H9 (cell line): ENCODE measurements at regions not wholly inside any gene's neighbourhood (a gene's known extent, or its start where the extent isn't known, plus 50 kb on each side); places are given as distances from the start of the nearest gene placed in this dataset.

Source experiments
- DNase-seq: peaks from one replicate; pipeline ENCODE4 v3.0.0-alpha.2; 2017
- H2AFZ ChIP-seq: one replicate; pipeline ENCODE4 v1.6.1; 2013; ENCODE audit warnings: mild to moderate bottlenecking, low read length, control low read depth, moderate library complexity
- H2AK5ac ChIP-seq: 2 replicates; pipeline ENCODE4 v1.6.1; 2013; ENCODE audit warnings: low read length, control low read depth, mixed read lengths; ENCODE audit not compliant: insufficient read length
- H2BK120ac ChIP-seq: one replicate; pipeline ENCODE4 v1.6.1; 2013; ENCODE audit warnings: low read depth, mild to moderate bottlenecking, low read length, control low read depth, inconsistent platforms; ENCODE audit not compliant: poor library complexity, severe bottlenecking
- H2BK12ac ChIP-seq: 2 replicates; pipeline ENCODE4 v1.6.1; 2013; ENCODE audit warnings: low read length, control low read depth, mixed read lengths, low read depth; ENCODE audit not compliant: insufficient read length
- H2BK15ac ChIP-seq: 2 replicates; pipeline ENCODE4 v1.6.1; 2013; ENCODE audit warnings: low read depth, low read length, control low read depth
- H2BK20ac ChIP-seq: one replicate; pipeline ENCODE4 v1.6.1; 2013; ENCODE audit warnings: low read depth, mild to moderate bottlenecking, low read length, control low read depth, inconsistent platforms; ENCODE audit not compliant: poor library complexity, severe bottlenecking
- H2BK5ac ChIP-seq: 2 replicates; pipeline ENCODE4 v1.6.1; 2013; ENCODE audit warnings: low read length, control low read depth, mixed read lengths; ENCODE audit not compliant: insufficient read length
- H3K14ac ChIP-seq: 2 replicates; pipeline ENCODE4 v1.6.1; 2013; ENCODE audit warnings: low read length, control low read depth; ENCODE audit not compliant: insufficient read depth
- H3K18ac ChIP-seq: 2 replicates; pipeline ENCODE4 v1.6.1; 2013; ENCODE audit warnings: low read depth, mild to moderate bottlenecking, mixed read lengths, low read length, control low read depth; ENCODE audit not compliant: insufficient read length
- H3K23ac ChIP-seq: 2 replicates; pipeline ENCODE4 v1.6.1; 2013; ENCODE audit warnings: low read length, control low read depth, mixed read lengths, low read depth; ENCODE audit not compliant: insufficient read length
- H3K23me2 ChIP-seq: 2 replicates; pipeline ENCODE4 v1.6.1; 2013; ENCODE audit warnings: low read depth, mild to moderate bottlenecking, mixed read lengths, low read length, control low read depth; ENCODE audit not compliant: insufficient read length, poor library complexity, severe bottlenecking
- H3K27ac ChIP-seq: 2 replicates; pipeline ENCODE4 v1.5.1; 2013; ENCODE audit warnings: low read length, control low read depth, mixed read lengths, low read depth; ENCODE audit not compliant: insufficient read length
- H3K27me3 ChIP-seq: 2 replicates; pipeline ENCODE4 v1.6.1; 2013; ENCODE audit warnings: low read length, control low read depth, inconsistent platforms; ENCODE audit not compliant: insufficient read depth
- H3K4ac ChIP-seq: 2 replicates; pipeline ENCODE4 v1.6.1; 2013; ENCODE audit warnings: low read depth, mild to moderate bottlenecking, control low read depth, inconsistent platforms, low read length, moderate library complexity
- H3K4me1 ChIP-seq: 2 replicates; pipeline ENCODE4 v1.6.1; 2013; ENCODE audit warnings: low read length, control low read depth, inconsistent platforms; ENCODE audit not compliant: insufficient read depth
- H3K4me2 ChIP-seq: 2 replicates; pipeline ENCODE4 v1.6.1; 2013; ENCODE audit warnings: low read length, control low read depth, mixed read lengths; ENCODE audit not compliant: insufficient read length, insufficient read depth
- H3K56ac ChIP-seq: 2 replicates; pipeline ENCODE4 v1.6.1; 2013; ENCODE audit warnings: low read depth, mild to moderate bottlenecking, mixed read lengths, low read length, control low read depth; ENCODE audit not compliant: insufficient read length
- H3K79me1 ChIP-seq: 2 replicates; pipeline ENCODE4 v1.6.1; 2013; ENCODE audit warnings: low read depth, mild to moderate bottlenecking, moderate library complexity, low read length, control low read depth, inconsistent platforms; ENCODE audit not compliant: insufficient read depth, poor library complexity, severe bottlenecking
- H3K79me2 ChIP-seq: 2 replicates; pipeline ENCODE4 v1.6.1; 2013; ENCODE audit warnings: low read length, control low read depth, inconsistent platforms; ENCODE audit not compliant: insufficient read depth
- H3K9ac ChIP-seq: 2 replicates; pipeline ENCODE4 v1.6.1; 2013; ENCODE audit warnings: low read length, control low read depth, mixed read lengths; ENCODE audit not compliant: insufficient read length; ENCODE audit errors: extremely low read depth
- H3K9me3 ChIP-seq: one replicate; pipeline ENCODE4 v1.6.1; 2013; ENCODE audit warnings: low read depth, low read length, inconsistent platforms; ENCODE audit not compliant: control insufficient read depth
- H3T11ph ChIP-seq: one replicate; pipeline ENCODE4 v1.6.1; 2013; ENCODE audit warnings: mild to moderate bottlenecking, low read length, control low read depth, inconsistent platforms
- H4K20me1 ChIP-seq: one replicate; pipeline ENCODE4 v1.6.1; 2013; ENCODE audit not compliant: control insufficient read depth, insufficient read length, insufficient read depth
- H4K5ac ChIP-seq: 2 replicates; pipeline ENCODE4 v1.6.1; 2013; ENCODE audit warnings: low read depth, mild to moderate bottlenecking, mixed read lengths, low read length, control low read depth; ENCODE audit not compliant: insufficient read length
- H4K8ac ChIP-seq: replicated peaks from 2 replicates; pipeline ENCODE4 v1.6.1; 2013; ENCODE audit warnings: low read length, control low read depth, mixed read lengths, low read depth; ENCODE audit not compliant: insufficient read length
- H4K91ac ChIP-seq: 2 replicates; pipeline ENCODE4 v1.6.1; 2013; ENCODE audit warnings: low read depth, mild to moderate bottlenecking, moderate library complexity, mixed read lengths, low read length, control low read depth; ENCODE audit not compliant: insufficient read length
- H3K27ac Mint-ChIP-seq, 3 experiments: 2 replicates in 2 of 3; 3 replicates in 1 of 3; pipeline ENCODE4 v1.8.0; 2020 to 2021; ENCODE audit warnings: mixed read lengths in 3 of 3, mild to moderate bottlenecking in 1 of 3, moderate library complexity in 1 of 3
- H3K27me3 Mint-ChIP-seq: 2 replicates; pipeline ENCODE4 v1.8.0; 2021; ENCODE audit warnings: low read depth, mild to moderate bottlenecking, moderate library complexity, mixed read lengths
- H3K36me3 Mint-ChIP-seq, 3 experiments: 2 replicates in 2 of 3; 3 replicates in 1 of 3; pipeline ENCODE4 v1.8.0; 2020 to 2021; ENCODE audit warnings: low read depth in 3 of 3, mixed read lengths in 3 of 3; ENCODE audit not compliant: insufficient read depth in 1 of 3
- H3K4me1 Mint-ChIP-seq, 2 experiments: 2 replicates each; pipeline ENCODE4 v1.8.0; 2020; ENCODE audit warnings: mixed read lengths in 2 of 2
- H3K4me3 Mint-ChIP-seq, 2 experiments: 2 replicates in 1 of 2; 3 replicates in 1 of 2; pipeline ENCODE4 v1.8.0; 2020 to 2021; ENCODE audit warnings: mild to moderate bottlenecking in 2 of 2, mixed read lengths in 2 of 2, moderate library complexity in 1 of 2
- H3K9me3 Mint-ChIP-seq, 2 experiments: 2 replicates in 1 of 2; 3 replicates in 1 of 2; pipeline ENCODE4 v1.8.0; 2020; ENCODE audit warnings: mild to moderate bottlenecking in 2 of 2, mixed read lengths in 2 of 2, moderate library complexity in 1 of 2
- WGBS: extraction: QIAGEN DNeasy Blood & Tissue Kit; methylation state at CpG from one replicate; pipeline ENCODE4 v1.1.7; 2013; ENCODE audit warnings: missing lambda C conversion rate, low lambda C conversion rate, mixed read lengths; ENCODE audit not compliant: insufficient read length; ENCODE audit errors: extremely low coverage; 5-methylcytosine and 5-hydroxymethylcytosine counted together
- TF ChIP-seq, protein P1 (sequence below): fragments of 200-600 bp; sonication (generic); conservative IDR thresholded peaks from 3 replicates; pipeline ENCODE4 v1.8.0; 2021; ENCODE audit warnings: antibody characterized with exemption, mild to moderate bottlenecking

GRCh38 chr2:2764739-2765138 lies 433.7 kb upstream of the MYT1L start:
- Histone ChIP-seq H2AFZ (no peak overlapping the region), H4K8ac (no peak overlapping the region), H3K79me2 (no peaks in the 10 kb centered on the region), H4K20me1 (no peaks in the 10 kb centered on the region), H4K5ac (no peak overlapping the region), H3K56ac (no peak overlapping the region), H2BK120ac (no peak overlapping the region), H3K23me2 (no peaks in the 10 kb centered on the region), H3K4me2 (no peak overlapping the region), H3K9me3 (no peaks in the 10 kb centered on the region), H2BK12ac (no peak overlapping the region), H3T11ph (no peak overlapping the region), H2BK20ac (no peak overlapping the region), H2BK5ac (no peak overlapping the region), H3K27me3 (no peaks in the 10 kb centered on the region), H3K4me1 (no peaks in the 10 kb centered on the region), H3K18ac (no peak overlapping the region), H3K14ac (no peak overlapping the region), H2BK15ac (no peak overlapping the region), H4K91ac (no peak overlapping the region), H3K9ac (no peak overlapping the region), H3K27ac (no peak overlapping the region), H3K23ac (no peak overlapping the region), H3K4ac (no peak overlapping the region), H3K79me1 (no peaks in the 10 kb centered on the region), H2AK5ac (no peak overlapping the region)
- Mint-ChIP-seq H3K4me3 (no peak overlapping the region), H3K27me3 (peaks cover 2% of the 10 kb centered on the region), H3K27ac (no peak overlapping the region), H3K9me3 (peaks cover 5 to 9% of the 10 kb centered on the region in 2 experiments; a peak in 4 of 5 replicates), H3K4me1 (peaks cover 7 to 8% of the 10 kb centered on the region in 2 experiments), H3K36me3 (peaks cover 0 to 4% (median 2%) of the 10 kb centered on the region in 3 experiments; a peak in 1 of 7 replicates)
- no peak for DNase-seq
- no CpG with 5 or more reads among the region's 18 CpGs for WGBS
- TF ChIP-seq, protein P1, sequence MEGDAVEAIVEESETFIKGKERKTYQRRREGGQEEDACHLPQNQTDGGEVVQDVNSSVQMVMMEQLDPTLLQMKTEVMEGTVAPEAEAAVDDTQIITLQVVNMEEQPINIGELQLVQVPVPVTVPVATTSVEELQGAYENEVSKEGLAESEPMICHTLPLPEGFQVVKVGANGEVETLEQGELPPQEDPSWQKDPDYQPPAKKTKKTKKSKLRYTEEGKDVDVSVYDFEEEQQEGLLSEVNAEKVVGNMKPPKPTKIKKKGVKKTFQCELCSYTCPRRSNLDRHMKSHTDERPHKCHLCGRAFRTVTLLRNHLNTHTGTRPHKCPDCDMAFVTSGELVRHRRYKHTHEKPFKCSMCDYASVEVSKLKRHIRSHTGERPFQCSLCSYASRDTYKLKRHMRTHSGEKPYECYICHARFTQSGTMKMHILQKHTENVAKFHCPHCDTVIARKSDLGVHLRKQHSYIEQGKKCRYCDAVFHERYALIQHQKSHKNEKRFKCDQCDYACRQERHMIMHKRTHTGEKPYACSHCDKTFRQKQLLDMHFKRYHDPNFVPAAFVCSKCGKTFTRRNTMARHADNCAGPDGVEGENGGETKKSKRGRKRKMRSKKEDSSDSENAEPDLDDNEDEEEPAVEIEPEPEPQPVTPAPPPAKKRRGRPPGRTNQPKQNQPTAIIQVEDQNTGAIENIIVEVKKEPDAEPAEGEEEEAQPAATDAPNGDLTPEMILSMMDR: no peak
